HepG2 (cell line): ENCODE measurements at regions not wholly inside any gene's neighbourhood (a gene's known extent, or its start where the extent isn't known, plus 50 kb on each side); places are given as distances from the start of the nearest gene placed in this dataset.

Experiments
- CENPT ChIP-seq: sonication (generic); formaldehyde crosslinking; IDR thresholded peaks from 2 replicates; pipeline ENCODE4 v1.8.0; 2022; ENCODE audit warnings: low read depth, mild to moderate bottlenecking, moderate library complexity, missing genetic modification reagents
- DMTF1 ChIP-seq: sonication (generic); formaldehyde crosslinking; IDR thresholded peaks from 2 replicates; pipeline ENCODE4 v1.4.0; 2020; ENCODE audit warnings: mild to moderate bottlenecking, missing genetic modification reagents
- FLYWCH1 ChIP-seq: sonication (generic); formaldehyde crosslinking; IDR thresholded peaks from 2 replicates; pipeline ENCODE4 v1.8.1; 2023; ENCODE audit warnings: mild to moderate bottlenecking, missing genetic modification reagents
- GATAD2A ChIP-seq: IDR thresholded peaks from 2 replicates; pipeline ENCODE4 v1.6.1; 2016
- KAT7 ChIP-seq: IDR thresholded peaks from 2 replicates; pipeline ENCODE4 v1.6.1; 2018; ENCODE audit warnings: borderline replicate concordance, missing compliant biosample characterization
- KLF12 ChIP-seq: sonication (generic); formaldehyde crosslinking; IDR thresholded peaks from 2 replicates; pipeline ENCODE4 v1.4.0; 2020; ENCODE audit warnings: missing genetic modification reagents, borderline replicate concordance
- MEIS1 ChIP-seq: sonication (generic); formaldehyde crosslinking; IDR thresholded peaks from 2 replicates; pipeline ENCODE4 v1.9.0; 2021; ENCODE audit warnings: mild to moderate bottlenecking, missing genetic modification reagents, moderate library complexity, borderline replicate concordance
- MTF2 ChIP-seq: sonication (generic); formaldehyde crosslinking; IDR thresholded peaks from 2 replicates; pipeline ENCODE4 v1.5.0; 2020; ENCODE audit warnings: missing genetic modification reagents, borderline replicate concordance
- NFE2L1 ChIP-seq: sonication (generic); formaldehyde crosslinking; IDR thresholded peaks from 2 replicates; pipeline ENCODE4 v1.4.0; 2020; ENCODE audit warnings: missing genetic modification reagents, mild to moderate bottlenecking, borderline replicate concordance
- PATZ1 ChIP-seq: sonication (generic); formaldehyde crosslinking; IDR thresholded peaks from 2 replicates; pipeline ENCODE4 v1.4.0; 2020; ENCODE audit warnings: missing genetic modification reagents
- RARA ChIP-seq: IDR thresholded peaks from 2 replicates; pipeline ENCODE4 v1.6.1; 2016; ENCODE audit warnings: missing genetic modification reagents, missing compliant biosample characterization
- RFXAP ChIP-seq: sonication (generic); formaldehyde crosslinking; IDR thresholded peaks from 2 replicates; pipeline ENCODE4 v1.4.0; 2020; ENCODE audit warnings: missing genetic modification reagents, borderline replicate concordance
- SOX6 ChIP-seq, 2 experiments: fragments of 450-650 bp in 1 of 2; sonication (generic) in 1 of 2; formaldehyde crosslinking in 1 of 2; IDR thresholded peaks; 2 replicates each; pipeline versions ENCODE4 v1.4.0 to v1.6.1; 2017 to 2020; ENCODE audit warnings: antibody characterized with exemption in 1 of 2, mild to moderate bottlenecking in 1 of 2, missing genetic modification reagents in 1 of 2
- SRSF9 ChIP-seq: fragments of 200-400 bp; formaldehyde crosslinking; IDR thresholded peaks from 2 replicates; pipeline ENCODE4 v1.6.1; 2018; ENCODE audit warnings: borderline replicate concordance, mild to moderate bottlenecking, low read depth, low read length; ENCODE audit not compliant: insufficient read depth, poor library complexity, severe bottlenecking
- TAF15 ChIP-seq: fragments of 200-400 bp; formaldehyde crosslinking; IDR thresholded peaks from one replicate; pipeline ENCODE4 v1.6.1; 2018; ENCODE audit warnings: mild to moderate bottlenecking, low read depth, low read length; ENCODE audit not compliant: poor library complexity, severe bottlenecking
- ZBTB26 ChIP-seq: IDR thresholded peaks from 2 replicates; pipeline ENCODE4 v1.6.1; 2016; ENCODE audit warnings: missing compliant biosample characterization, missing genetic modification reagents, borderline replicate concordance
- ZBTB39 ChIP-seq: sonication (generic); formaldehyde crosslinking; IDR thresholded peaks from 2 replicates; pipeline ENCODE4 v1.5.0; 2020; ENCODE audit warnings: missing genetic modification reagents
- ZFP62 ChIP-seq: sonication (generic); formaldehyde crosslinking; IDR thresholded peaks from 2 replicates; pipeline ENCODE4 v1.4.0; 2020; ENCODE audit warnings: missing genetic modification reagents
- ZNF136 ChIP-seq: sonication (generic); formaldehyde crosslinking; IDR thresholded peaks from 2 replicates; pipeline ENCODE4 v1.8.1; 2022; ENCODE audit warnings: low read depth, mild to moderate bottlenecking, moderate library complexity, missing genetic modification reagents
- ZNF292 ChIP-seq: sonication (generic); formaldehyde crosslinking; IDR thresholded peaks from 2 replicates; pipeline ENCODE4 v1.8.1; 2022; ENCODE audit warnings: mild to moderate bottlenecking, low read depth, missing genetic modification reagents, borderline replicate concordance
- ZNF333 ChIP-seq: sonication (generic); formaldehyde crosslinking; IDR thresholded peaks from 2 replicates; pipeline ENCODE4 v1.4.0; 2020; ENCODE audit warnings: mild to moderate bottlenecking, missing genetic modification reagents, borderline replicate concordance
- ZNF678 ChIP-seq: sonication (generic); formaldehyde crosslinking; IDR thresholded peaks from 2 replicates; pipeline ENCODE4 v1.4.0; 2020; ENCODE audit warnings: mild to moderate bottlenecking, missing genetic modification reagents

- TF ChIP-seq PATZ1 (CRISPR knock-in tag) = peak; percentile 90
- peak; percentile 100 for TF ChIP-seq GATAD2A (CRISPR knock-in tag)
- peak; percentile 94 for TF ChIP-seq RFXAP (CRISPR knock-in tag)
- TF ChIP-seq KAT7 (CRISPR knock-in tag) = 0 out of 2 replicates have a peak, but pooled peaks have one; percentile 86
- TF ChIP-seq RARA (CRISPR knock-in tag) = peak; percentile 100
- no peak for TF ChIP-seq SOX6 (IDR thresholded peaks at IDR 0.05)
- peak; percentile 96 for TF ChIP-seq SOX6 (CRISPR knock-in tag; IDR thresholded peaks at IDR 0.05)
- TF ChIP-seq MTF2 (CRISPR knock-in tag) = no peak
- TF ChIP-seq ZBTB39 (CRISPR knock-in tag) = no peak
- no peak for TF ChIP-seq NFE2L1
- TF ChIP-seq FLYWCH1 = no peak
- TF ChIP-seq ZNF333 (CRISPR knock-in tag) = no peak
- no peak for TF ChIP-seq TAF15
- peak; percentile 94 for TF ChIP-seq MEIS1 (CRISPR knock-in tag)
- peak; percentile 98 for TF ChIP-seq ZBTB26 (CRISPR knock-in tag)
- peak; percentile 87; the same call in 1 of the 2 replicates for TF ChIP-seq ZNF292 (CRISPR knock-in tag)
- TF ChIP-seq ZNF678 (CRISPR knock-in tag) = no peak
- TF ChIP-seq SRSF9 = no peak
- TF ChIP-seq DMTF1 (CRISPR knock-in tag) = no peak
- peak; percentile 93; the same call in 1 of the 2 replicates for TF ChIP-seq KLF12 (CRISPR knock-in tag)
- peak; percentile 66; the same call in 1 of the 2 replicates for TF ChIP-seq ZNF136 (CRISPR knock-in tag)
- no peak for TF ChIP-seq ZFP62
- no peak for TF ChIP-seq CENPT (CRISPR knock-in tag)
Observed at GRCh38 chr19:56955637-56956216, 115.2 kb upstream of the PEG3 start (continued).
